Prostate gland (tissue), 2 donors: ENCODE measurements at regions not wholly inside any gene's neighbourhood (a gene's known extent, or its start where the extent isn't known, plus 50 kb on each side); places are given as distances from the start of the nearest gene placed in this dataset.

ENCODE experiments used
- POLR2A ChIP-seq: fragments of 450-650 bp; IDR thresholded peaks from one replicate; pipeline ENCODE4 v1.6.1; 2016; ENCODE audit warnings: antibody characterized with exemption, mild to moderate bottlenecking
- TF ChIP-seq, protein P1 (sequence below), 4 experiments: fragments of 200-600 bp in 2 of 4; fragments of 450-650 bp in 2 of 4; sonication (generic) in 2 of 4; IDR thresholded peaks; 1 replicate in 3 of 4; 2 replicates in 1 of 4; pipeline ENCODE4 v1.5.1; 2016 to 2019; ENCODE audit warnings: antibody characterized with exemption in 4 of 4, mild to moderate bottlenecking in 2 of 4, moderate library complexity in 2 of 4

DNA sequence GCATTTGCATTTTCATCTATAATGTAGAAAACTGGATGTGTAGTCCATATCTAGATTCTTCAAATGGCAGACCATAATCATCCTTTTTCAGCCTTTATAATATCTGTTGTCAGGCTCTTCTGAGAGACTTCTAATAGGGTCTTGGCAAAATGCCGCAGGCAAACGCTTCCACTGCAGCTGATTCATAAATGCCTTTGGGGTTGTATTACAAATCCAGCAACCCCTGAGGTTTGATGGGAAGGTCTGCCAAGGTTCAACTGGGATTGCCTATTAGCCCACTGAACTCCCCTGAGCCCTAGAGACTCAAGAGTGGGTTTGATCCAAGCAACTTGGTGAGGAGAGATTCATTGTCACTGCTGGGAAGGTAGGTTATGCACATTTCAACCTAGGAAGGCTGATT is 365.2 kb upstream of the POU3F2 start:
- TF ChIP-seq, protein P1, sequence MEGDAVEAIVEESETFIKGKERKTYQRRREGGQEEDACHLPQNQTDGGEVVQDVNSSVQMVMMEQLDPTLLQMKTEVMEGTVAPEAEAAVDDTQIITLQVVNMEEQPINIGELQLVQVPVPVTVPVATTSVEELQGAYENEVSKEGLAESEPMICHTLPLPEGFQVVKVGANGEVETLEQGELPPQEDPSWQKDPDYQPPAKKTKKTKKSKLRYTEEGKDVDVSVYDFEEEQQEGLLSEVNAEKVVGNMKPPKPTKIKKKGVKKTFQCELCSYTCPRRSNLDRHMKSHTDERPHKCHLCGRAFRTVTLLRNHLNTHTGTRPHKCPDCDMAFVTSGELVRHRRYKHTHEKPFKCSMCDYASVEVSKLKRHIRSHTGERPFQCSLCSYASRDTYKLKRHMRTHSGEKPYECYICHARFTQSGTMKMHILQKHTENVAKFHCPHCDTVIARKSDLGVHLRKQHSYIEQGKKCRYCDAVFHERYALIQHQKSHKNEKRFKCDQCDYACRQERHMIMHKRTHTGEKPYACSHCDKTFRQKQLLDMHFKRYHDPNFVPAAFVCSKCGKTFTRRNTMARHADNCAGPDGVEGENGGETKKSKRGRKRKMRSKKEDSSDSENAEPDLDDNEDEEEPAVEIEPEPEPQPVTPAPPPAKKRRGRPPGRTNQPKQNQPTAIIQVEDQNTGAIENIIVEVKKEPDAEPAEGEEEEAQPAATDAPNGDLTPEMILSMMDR (IDR thresholded peaks at IDR 0.05) = no peak
- TF ChIP-seq POLR2A = no peak
